Neural progenitor cell (in vitro differentiated cells): ENCODE measurements at regions not wholly inside any gene's neighbourhood (a gene's known extent, or its start where the extent isn't known, plus 50 kb on each side); places are given as distances from the start of the nearest gene placed in this dataset.
"Not testable (repeated sequence)": the region's sequence is repeated elsewhere in the genome, so short reads cannot be mapped to it uniquely, and the experiment has no call there.

Source experiments
- EZH2 ChIP-seq: fragments of 200-600 bp; sonication (generic); IDR thresholded peaks from 2 replicates; pipeline ENCODE4 v1.6.1; 2017; ENCODE audit warnings: antibody characterized with exemption, mild to moderate bottlenecking, moderate library complexity
- EZH2phosphoT487 ChIP-seq: fragments of 200-600 bp; sonication (generic); IDR thresholded peaks from 2 replicates; pipeline ENCODE4 v1.6.1; 2017; ENCODE audit warnings: antibody characterized with exemption
- TF ChIP-seq, protein P1 (sequence below): fragments of 200-600 bp; sonication (generic); IDR thresholded peaks from 2 replicates; pipeline ENCODE4 v1.5.1; 2017; ENCODE audit warnings: antibody characterized with exemption, mild to moderate bottlenecking

DNA sequence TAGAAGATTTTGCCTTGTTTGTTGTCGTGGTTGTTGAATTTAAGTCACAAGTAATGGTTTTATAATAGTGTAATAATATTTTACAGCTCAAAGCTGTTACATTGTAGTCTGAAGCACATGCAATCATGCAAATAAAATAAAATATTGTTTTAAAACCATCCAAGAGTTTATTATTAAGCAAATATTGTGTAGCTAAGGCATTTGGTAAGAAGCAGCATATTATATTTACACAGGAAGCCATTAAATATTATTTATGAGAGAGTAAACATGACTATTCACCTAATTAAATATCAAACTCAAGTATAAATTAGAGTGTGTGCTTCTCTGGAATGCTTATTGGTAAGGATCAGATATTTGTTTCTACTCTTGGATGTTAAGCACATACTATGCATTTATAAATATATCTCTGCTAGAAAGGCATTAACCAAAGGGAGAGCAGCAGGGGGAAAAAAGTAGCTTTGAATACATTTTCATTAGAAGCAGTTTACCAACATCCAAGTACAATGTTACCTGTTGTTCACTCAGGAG, 431.5 kb upstream of the FAM174A start:
- TF ChIP-seq, protein P1, sequence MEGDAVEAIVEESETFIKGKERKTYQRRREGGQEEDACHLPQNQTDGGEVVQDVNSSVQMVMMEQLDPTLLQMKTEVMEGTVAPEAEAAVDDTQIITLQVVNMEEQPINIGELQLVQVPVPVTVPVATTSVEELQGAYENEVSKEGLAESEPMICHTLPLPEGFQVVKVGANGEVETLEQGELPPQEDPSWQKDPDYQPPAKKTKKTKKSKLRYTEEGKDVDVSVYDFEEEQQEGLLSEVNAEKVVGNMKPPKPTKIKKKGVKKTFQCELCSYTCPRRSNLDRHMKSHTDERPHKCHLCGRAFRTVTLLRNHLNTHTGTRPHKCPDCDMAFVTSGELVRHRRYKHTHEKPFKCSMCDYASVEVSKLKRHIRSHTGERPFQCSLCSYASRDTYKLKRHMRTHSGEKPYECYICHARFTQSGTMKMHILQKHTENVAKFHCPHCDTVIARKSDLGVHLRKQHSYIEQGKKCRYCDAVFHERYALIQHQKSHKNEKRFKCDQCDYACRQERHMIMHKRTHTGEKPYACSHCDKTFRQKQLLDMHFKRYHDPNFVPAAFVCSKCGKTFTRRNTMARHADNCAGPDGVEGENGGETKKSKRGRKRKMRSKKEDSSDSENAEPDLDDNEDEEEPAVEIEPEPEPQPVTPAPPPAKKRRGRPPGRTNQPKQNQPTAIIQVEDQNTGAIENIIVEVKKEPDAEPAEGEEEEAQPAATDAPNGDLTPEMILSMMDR: not testable (repeated sequence)
- not testable (repeated sequence) for TF ChIP-seq EZH2, EZH2phosphoT487
